ENCODE measurements at regions not wholly inside any gene's neighbourhood (a gene's known extent, or its start where the extent isn't known, plus 50 kb on each side); places are given as distances from the start of the nearest gene placed in this dataset.

GRCh38 chr15:69626095-69627066 lies 173.8 kb downstream of the RPLP1 start:
- Histone ChIP-seq H3K27ac (no peak overlapping the region), H3K4me1 (ENCODE audit: insufficient read depth) (no peaks in the 10 kb centered on the region), H3K4me3 (no peak overlapping the region), H3K9me3 (no peaks in the 10 kb centered on the region), H3K36me3 (no peaks in the 10 kb centered on the region), H3K27me3 (no peaks in the 10 kb centered on the region)
- no peak for DNase-seq
- WGBS, 3 donors, result 48 to 62% (median 58%) methylated on average over 11 of the region's 11 CpGs
- intact Hi-C loops (cut with DNase I), result no loop called here
- TF ChIP-seq POLR2A (IDR thresholded peaks at IDR 0.05) (no peak), EP300 (IDR thresholded peaks at IDR 0.05) (no peak), CTCF (IDR thresholded peaks at IDR 0.05) (no peak)

- no peak for TF ChIP-seq EP300 (IDR thresholded peaks at IDR 0.05)
- TF ChIP-seq CTCF (IDR thresholded peaks at IDR 0.05), result no peak
- TF ChIP-seq POLR2A (IDR thresholded peaks at IDR 0.05), result no peak
- Histone ChIP-seq H3K27ac (no peak overlapping the region), H3K4me3 (no peak overlapping the region), H3K27me3 (no peaks in the 10 kb centered on the region), H3K4me1 (ENCODE audit: insufficient read depth) (no peaks in the 10 kb centered on the region), H3K36me3 (no peaks in the 10 kb centered on the region), H3K9me3 (no peaks in the 10 kb centered on the region)
- no peak for DNase-seq
- 86 to 97% (median 88%) methylated on average over 5 of the region's 5 CpGs for WGBS, 3 donors
- intact Hi-C loops (cut with DNase I), result no loop called here
Measured at GRCh38 chr15:69627548-69628158, 175.0 kb downstream of the RPLP1 start.

- H3K9me3 ChIP-seq, result no peaks in the 10 kb centered on the region
- intact Hi-C loops (cut with DNase I), result no loop called here
- no peak overlapping the region for H3K27ac ChIP-seq
- H3K36me3 ChIP-seq, result no peaks in the 10 kb centered on the region
- WGBS, 3 donors, result 80 to 82% (median 82%) methylated on average over 12 of the region's 12 CpGs
- H3K4me1 ChIP-seq (ENCODE audit: insufficient read depth), result no peaks in the 10 kb centered on the region
- no peak for TF ChIP-seq CTCF (IDR thresholded peaks at IDR 0.05)
- no peak for TF ChIP-seq POLR2A (IDR thresholded peaks at IDR 0.05)
- TF ChIP-seq EP300 (IDR thresholded peaks at IDR 0.05), result no peak
- no peak overlapping the region for H3K4me3 ChIP-seq
- DNase-seq, result no peak
- H3K27me3 ChIP-seq, result no peaks in the 10 kb centered on the region
Measured at GRCh38 chr15:69628256-69629093, 175.9 kb downstream of the RPLP1 start.

- H3K4me1 ChIP-seq (ENCODE audit: insufficient read depth), result no peaks in the 10 kb centered on the region
- intact Hi-C loops (cut with DNase I), result no loop called here
- H3K9me3 ChIP-seq, result no peaks in the 10 kb centered on the region
- TF ChIP-seq POLR2A (IDR thresholded peaks at IDR 0.05), result no peak
- no peak for TF ChIP-seq EP300 (IDR thresholded peaks at IDR 0.05)
- TF ChIP-seq CTCF (IDR thresholded peaks at IDR 0.05), result no peak
- no peaks in the 10 kb centered on the region for H3K27me3 ChIP-seq
- 90 to 91% (median 90%) methylated on average over 15 of the region's 15 CpGs for WGBS, 3 donors
- no peaks in the 10 kb centered on the region for H3K36me3 ChIP-seq
- H3K27ac ChIP-seq, result no peak overlapping the region
- no peak overlapping the region for H3K4me3 ChIP-seq
- no peak for DNase-seq
Measured at GRCh38 chr15:69629631-69630161, 177.1 kb downstream of the RPLP1 start.
